Common myeloid progenitor, CD34-positive (primary cell): ENCODE measurements at regions not wholly inside any gene's neighbourhood (a gene's known extent, or its start where the extent isn't known, plus 50 kb on each side); places are given as distances from the start of the nearest gene placed in this dataset.

ENCODE experiments used
- CTCF ChIA-PET: fragments of 350-600 bp; sonication (Branson Sonifier 250); formaldehyde crosslinking; loops from one replicate; lab custom pipeline; 2021; ENCODE audit warnings: antibody characterized with exemption; lab: Charles Lee
- POLR2A ChIA-PET: fragments of 350-600 bp; sonication (Branson Sonifier 250); formaldehyde crosslinking; loops from one replicate; lab custom pipeline; 2021; ENCODE audit warnings: antibody characterized with exemption; lab: Charles Lee
- DNase-seq, 3 donors: peaks; one replicate each; pipeline versions ENCODE4 v3.0.0 to v3.0.0-alpha.2; 2013
- H3K27ac ChIP-seq, 2 experiments: 1 replicate in 1 of 2; 2 replicates in 1 of 2; pipeline ENCODE4 v1.7.0; 2013; ENCODE audit warnings: inconsistent platforms in 2 of 2, low read length in 2 of 2, mild to moderate bottlenecking in 2 of 2, low read depth in 1 of 2, moderate library complexity in 1 of 2; ENCODE audit not compliant: severe bottlenecking in 2 of 2, insufficient read depth in 1 of 2, poor library complexity in 1 of 2
- H3K27me3 ChIP-seq, 5 experiments: replicated peaks in 2 of 5; 1 replicate in 3 of 5; 2 replicates in 2 of 5; pipeline versions ENCODE4 v1.6.1 to v1.7.0; 2013; ENCODE audit warnings: low read length in 4 of 5, mild to moderate bottlenecking in 2 of 5, moderate library complexity in 2 of 5, inconsistent platforms in 1 of 5; ENCODE audit not compliant: insufficient read depth in 5 of 5, control insufficient read depth in 4 of 5
- H3K36me3 ChIP-seq, 4 experiments: 1 replicate in 2 of 4; 2 replicates in 2 of 4; pipeline versions ENCODE4 v1.6.1 to v1.7.0; 2013; ENCODE audit warnings: low read length in 3 of 4, control low read depth in 1 of 4, mild to moderate bottlenecking in 1 of 4; ENCODE audit not compliant: control insufficient read depth in 4 of 4, insufficient read depth in 4 of 4
- H3K4me1 ChIP-seq, 4 experiments: 1 replicate in 3 of 4; 2 replicates in 1 of 4; pipeline versions ENCODE4 v1.6.1 to v1.7.1; 2013; ENCODE audit warnings: low read length in 3 of 4, mild to moderate bottlenecking in 3 of 4, control low read depth in 1 of 4, inconsistent platforms in 1 of 4, moderate library complexity in 1 of 4; ENCODE audit not compliant: control insufficient read depth in 4 of 4, insufficient read depth in 4 of 4; ENCODE audit errors: control extremely low read depth in 1 of 4
- H3K4me3 ChIP-seq, 7 experiments: 1 replicate in 4 of 7; 2 replicates in 3 of 7; pipeline versions ENCODE4 v1.5.1 to v1.7.0; 2013; ENCODE audit warnings: mild to moderate bottlenecking in 7 of 7, low read length in 6 of 7, moderate library complexity in 6 of 7, inconsistent platforms in 2 of 7, low read depth in 2 of 7, control low read depth in 1 of 7; ENCODE audit not compliant: insufficient read depth in 4 of 7, control insufficient read depth in 1 of 7; ENCODE audit errors: extremely low read depth in 1 of 7
- H3K9me3 ChIP-seq, 5 experiments: 1 replicate in 4 of 5; 2 replicates in 1 of 5; pipeline versions ENCODE4 v1.6.1 to v1.7.1; 2013; ENCODE audit warnings: low read length in 4 of 5, mild to moderate bottlenecking in 2 of 5, inconsistent platforms in 1 of 5, low read depth in 1 of 5, moderate library complexity in 1 of 5; ENCODE audit not compliant: control insufficient read depth in 4 of 5, insufficient read depth in 2 of 5; ENCODE audit errors: control extremely low read depth in 1 of 5
- WGBS: methylation state at CpG from one replicate; pipeline ENCODE4 v1.1.5; 2013; ENCODE audit not compliant: insufficient coverage; 5-methylcytosine and 5-hydroxymethylcytosine counted together

DNA sequence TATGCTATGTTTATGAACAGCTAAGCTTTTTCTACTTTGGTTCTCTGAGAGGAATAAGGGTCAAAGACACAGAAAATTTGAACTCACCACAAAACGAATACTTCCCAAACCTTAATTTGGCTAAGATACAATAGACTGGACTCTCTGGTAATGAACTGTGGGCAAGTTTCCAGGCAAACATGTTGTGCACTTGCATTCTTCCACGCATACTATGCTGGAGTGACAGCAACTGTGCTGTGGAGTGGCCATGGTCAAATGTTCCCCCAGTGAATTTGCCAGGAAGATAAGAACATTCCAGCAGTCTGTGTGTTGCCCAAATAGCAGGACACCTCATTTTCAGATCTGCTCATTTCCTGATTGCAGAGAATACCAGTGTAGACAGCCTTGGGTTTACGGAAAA lies 275.3 kb upstream of the IL12B start:
- Histone ChIP-seq H3K27me3 (no peaks in the 10 kb centered on the region), H3K4me3 (no peak overlapping the region), H3K4me1 (no peaks in the 10 kb centered on the region), H3K36me3 (no peaks in the 10 kb centered on the region), H3K27ac (no peak overlapping the region), H3K9me3 (peaks cover 3 to 19% (median 4%) of the 10 kb centered on the region in 5 experiments)
- POLR2A ChIA-PET = no interaction called here
- CTCF ChIA-PET = no interaction called here
- DNase-seq = no peak
- 100% methylated on average over 2 of the region's 3 CpGs for WGBS

DNA sequence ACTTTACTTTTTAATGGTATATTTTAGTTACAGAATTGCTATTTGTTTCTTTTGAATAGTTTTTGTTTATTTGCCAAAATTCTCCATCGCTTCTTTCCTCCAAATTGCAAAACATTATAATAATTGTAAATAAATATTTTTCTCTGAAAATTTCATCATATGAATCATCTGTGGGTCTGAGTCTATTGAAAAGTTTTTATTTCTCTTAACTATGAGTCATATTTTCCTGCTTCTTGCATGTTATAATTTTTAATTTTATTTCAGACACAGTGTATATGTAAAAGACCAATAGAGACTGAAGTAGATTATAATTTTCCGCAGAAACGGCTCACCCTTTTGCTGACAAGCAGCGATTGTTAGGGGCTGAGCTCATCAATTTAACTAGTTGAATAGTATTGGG lies 279.1 kb upstream of the IL12B start:
- Histone ChIP-seq H3K4me1 (no peaks in the 10 kb centered on the region), H3K9me3 (peaks cover 0 to 10% (median 0%) of the 10 kb centered on the region in 5 experiments), H3K27ac (no peak overlapping the region), H3K27me3 (no peaks in the 10 kb centered on the region), H3K4me3 (no peak overlapping the region), H3K36me3 (no peaks in the 10 kb centered on the region)
- ChIA-PET POLR2A (no interaction called here), CTCF (no interaction called here)
- no peak for DNase-seq
- 100% methylated on average over 2 of the region's 4 CpGs for WGBS

DNA sequence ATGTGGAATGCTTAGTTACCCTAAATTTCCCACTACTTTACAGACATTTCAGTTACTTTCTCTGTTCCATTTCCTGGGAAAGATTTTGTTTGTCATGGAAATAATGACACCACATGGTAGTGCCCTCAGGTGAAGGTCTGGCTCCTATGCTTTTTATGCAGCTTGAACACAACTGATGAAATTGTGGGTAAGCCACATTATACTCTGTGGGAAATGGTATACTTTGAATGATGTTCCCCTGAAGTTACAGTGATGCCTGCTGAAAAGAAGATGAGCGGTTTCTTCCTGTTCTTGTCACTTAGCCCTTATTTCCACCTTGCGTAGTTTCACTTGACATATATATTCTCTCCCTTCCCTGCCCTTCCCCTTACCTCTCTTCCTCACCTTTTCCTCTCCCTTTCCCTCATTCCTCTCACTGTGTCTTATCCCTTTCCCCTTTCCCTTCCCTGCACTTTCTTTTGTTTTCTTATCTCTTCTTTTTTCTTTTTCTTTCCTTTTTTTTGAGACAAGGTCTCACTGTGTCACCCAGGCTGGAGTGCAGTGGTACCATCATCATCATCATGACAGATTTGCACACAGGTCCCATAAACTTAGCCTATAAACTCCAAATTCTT lies 280.8 kb upstream of the IL12B start:
- DNase-seq = no peak
- Histone ChIP-seq H3K4me3 (no peak overlapping the region), H3K4me1 (no peaks in the 10 kb centered on the region), H3K27me3 (no peaks in the 10 kb centered on the region), H3K27ac (no peak overlapping the region), H3K36me3 (no peaks in the 10 kb centered on the region), H3K9me3 (peaks cover 0 to 10% (median 0%) of the 10 kb centered on the region in 5 experiments)
- WGBS = 97% methylated on average over 2 of the region's 2 CpGs
- ChIA-PET CTCF (no interaction called here), POLR2A (no interaction called here)

DNA sequence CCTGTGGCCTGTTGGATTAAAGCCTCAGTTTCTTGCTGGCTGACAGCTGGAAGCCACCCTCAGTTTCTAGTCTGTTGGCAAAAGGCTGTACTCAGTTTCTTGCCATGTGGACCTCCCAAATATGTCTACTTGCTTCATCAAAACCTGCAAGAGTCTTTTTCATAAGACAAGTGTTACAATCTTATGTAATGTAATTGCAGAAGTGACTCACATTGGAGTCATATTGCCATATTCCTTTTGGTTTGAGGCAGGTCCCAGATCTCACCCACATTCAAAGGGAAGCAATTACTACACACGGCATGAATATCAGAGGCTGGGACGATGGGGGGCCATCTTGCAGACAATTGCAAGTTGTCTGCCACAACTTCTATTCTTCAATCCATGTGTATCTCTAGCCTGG lies 286.7 kb upstream of the IL12B start:
- Histone ChIP-seq H3K4me1 (no peaks in the 10 kb centered on the region), H3K9me3 (peaks cover 0 to 5% (median 0%) of the 10 kb centered on the region in 5 experiments), H3K27me3 (peaks cover 0 to 3% (median 0%) of the 10 kb centered on the region in 5 experiments), H3K4me3 (no peak overlapping the region), H3K36me3 (no peaks in the 10 kb centered on the region), H3K27ac (no peak overlapping the region)
- WGBS = no CpG with 5 or more reads among the region's 2 CpGs
- CTCF ChIA-PET = no interaction called here
- POLR2A ChIA-PET = no interaction called here
- no peak for DNase-seq

DNA sequence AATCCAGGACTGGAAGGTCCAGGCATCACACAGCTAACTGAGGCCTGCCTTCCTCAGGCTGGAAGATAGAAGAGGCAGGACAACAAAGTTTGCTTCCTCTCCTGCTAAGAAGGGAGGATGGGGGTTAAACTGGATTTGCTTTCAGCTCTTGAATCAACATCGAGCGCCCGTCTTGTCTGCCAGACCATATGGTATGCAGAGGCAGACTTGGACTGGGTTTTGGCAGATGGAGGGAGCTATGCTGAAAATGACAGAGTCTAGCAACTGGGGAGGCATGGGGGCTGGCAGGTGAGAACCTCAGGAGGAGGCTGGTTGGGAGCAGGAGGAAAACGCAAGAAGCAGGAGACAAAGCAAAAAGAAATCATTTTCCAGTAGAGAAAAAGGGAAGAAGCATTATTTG lies 289.5 kb upstream of the IL12B start:
- Histone ChIP-seq H3K27ac (no peak overlapping the region), H3K36me3 (no peaks in the 10 kb centered on the region), H3K4me3 (no peak overlapping the region), H3K27me3 (peaks cover 0 to 3% (median 0%) of the 10 kb centered on the region in 5 experiments), H3K9me3 (peaks cover 0 to 11% (median 0%) of the 10 kb centered on the region in 5 experiments), H3K4me1 (no peaks in the 10 kb centered on the region)
- no peak for DNase-seq
- CTCF ChIA-PET = no interaction called here
- POLR2A ChIA-PET = no interaction called here
- WGBS = 91% methylated on average over 4 of the region's 4 CpGs

DNA sequence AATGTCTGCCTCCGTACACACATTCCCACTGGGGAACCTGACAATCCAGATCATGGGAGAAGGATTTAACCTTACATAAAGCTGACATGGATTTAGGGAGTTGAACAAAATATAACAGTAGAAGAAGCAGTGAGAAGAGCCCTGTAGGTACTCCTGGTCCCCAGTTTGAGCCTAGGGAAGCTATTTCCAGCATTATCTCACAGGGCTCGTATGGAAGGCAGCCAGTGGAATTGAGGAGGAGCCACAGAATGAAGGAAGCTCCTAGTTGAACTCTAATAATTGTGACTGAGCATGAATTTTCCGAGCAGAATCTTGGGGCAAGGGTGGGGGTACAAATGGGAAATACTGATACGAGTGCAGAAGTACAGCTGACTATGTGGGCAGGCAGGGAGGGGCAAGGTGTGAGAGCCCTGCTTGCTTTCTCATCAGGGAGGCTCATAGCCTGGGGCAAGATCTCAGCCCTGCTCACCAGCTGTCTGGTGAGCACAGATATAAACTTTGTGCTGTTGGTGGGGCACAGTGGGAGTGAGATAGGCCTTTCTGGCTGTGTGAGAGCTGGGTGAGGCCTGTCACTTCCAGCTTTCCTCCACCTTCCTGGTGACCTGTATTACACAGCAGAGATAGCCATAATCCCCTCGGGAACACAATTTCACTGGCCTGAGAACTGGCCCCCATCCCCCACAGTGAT lies 290.7 kb upstream of the IL12B start:
- ChIA-PET POLR2A (interaction anchor here (0.7 kb wide), 1 partner anchor 236 kb away, joined by 3 read pairs; no protein-coding TSS in a partner anchor), CTCF (interaction anchor here (1.4 kb wide), 1 partner anchor 28 kb away, joined by 3 read pairs; no protein-coding TSS in a partner anchor)
- 100% methylated on average over 2 of the region's 5 CpGs for WGBS
- no peaks in the 10 kb centered on the region for H3K4me1 ChIP-seq
- no peak overlapping the region for H3K4me3 ChIP-seq
- no peak for DNase-seq
- peaks cover 0 to 3% (median 0%) of the 10 kb centered on the region in 5 experiments for H3K27me3 ChIP-seq
- no peaks in the 10 kb centered on the region for H3K36me3 ChIP-seq
- H3K27ac ChIP-seq = no peak overlapping the region
- H3K9me3 ChIP-seq = peaks cover 0 to 16% (median 0%) of the 10 kb centered on the region in 5 experiments

DNA sequence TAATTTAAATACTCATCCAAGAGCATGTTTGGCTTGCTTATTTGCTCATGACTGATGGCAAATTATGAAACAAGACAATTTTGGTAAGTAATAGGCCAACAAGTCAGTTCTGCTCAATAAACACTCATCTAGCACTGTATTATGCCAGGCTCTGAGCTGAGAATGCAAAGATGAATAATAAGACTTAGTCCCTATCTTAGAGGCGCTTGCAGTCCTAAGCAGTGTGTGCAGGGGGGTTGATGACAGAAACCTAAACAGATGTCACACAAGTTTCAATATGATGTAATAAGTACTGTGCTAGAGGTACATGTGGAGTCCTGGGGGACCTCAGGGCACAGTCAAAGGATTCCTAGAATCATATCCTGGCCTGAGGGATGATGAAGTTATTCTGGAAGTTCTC lies 287.6 kb upstream of the ADRA1B start:
- POLR2A ChIA-PET = no interaction called here
- WGBS = 86% methylated on average over 1 of the region's 1 CpG
- no peaks in the 10 kb centered on the region for H3K4me1 ChIP-seq
- no peak overlapping the region for H3K4me3 ChIP-seq
- CTCF ChIA-PET = no interaction called here
- peaks cover 0 to 6% (median 0%) of the 10 kb centered on the region in 5 experiments for H3K9me3 ChIP-seq
- DNase-seq = no peak
- no peaks in the 10 kb centered on the region for H3K27me3 ChIP-seq
- no peak overlapping the region for H3K27ac ChIP-seq
- H3K36me3 ChIP-seq = no peaks in the 10 kb centered on the region
